GM23338 (cell line): ENCODE measurements at regions not wholly inside any gene's neighbourhood (a gene's known extent, or its start where the extent isn't known, plus 50 kb on each side); places are given as distances from the start of the nearest gene placed in this dataset.

ENCODE experiments used
- ATAC-seq: fragments of 200-7000 bp; cut with Tn5 transposase; 3 replicates; pipeline ENCODE4 v1.9.1; 2020
- DNase-seq: peaks from one replicate; pipeline ENCODE4 v3.0.0-alpha.2; 2015; ENCODE audit warnings: low spot score
- H2AFZ ChIP-seq: fragments of 200-600 bp; sonication (generic); 2 replicates; pipeline ENCODE4 v1.8.0; 2016; ENCODE audit warnings: antibody characterized with exemption, mild to moderate bottlenecking, moderate library complexity
- H3F3A ChIP-seq: fragments of 200-600 bp; sonication (generic); replicated peaks from 2 replicates; pipeline ENCODE4 v1.8.0; 2017; ENCODE audit warnings: antibody characterized with exemption, mixed run types, low read depth
- H3K27ac ChIP-seq: fragments of 200-600 bp; sonication (generic); 2 replicates; pipeline ENCODE4 v1.6.1; 2016; ENCODE audit warnings: low read depth
- H3K27me3 ChIP-seq: fragments of 200-600 bp; sonication (generic); 2 replicates; pipeline ENCODE4 v1.8.0; 2016; ENCODE audit warnings: mild to moderate bottlenecking, mixed run types, moderate library complexity; ENCODE audit not compliant: insufficient read depth
- H3K36me3 ChIP-seq: fragments of 200-600 bp; sonication (generic); 2 replicates; pipeline ENCODE4 v1.8.0; 2016; ENCODE audit warnings: mild to moderate bottlenecking; ENCODE audit not compliant: insufficient read depth
- H3K4me1 ChIP-seq: fragments of 200-600 bp; sonication (generic); 2 replicates; pipeline ENCODE4 v1.8.0; 2016; ENCODE audit warnings: mild to moderate bottlenecking, moderate library complexity; ENCODE audit not compliant: insufficient read depth
- H3K4me2 ChIP-seq: fragments of 200-600 bp; sonication (generic); 2 replicates; pipeline ENCODE4 v1.7.1; 2017; ENCODE audit warnings: mixed run types
- H3K4me3 ChIP-seq: fragments of 200-600 bp; sonication (generic); 2 replicates; pipeline ENCODE4 v1.6.1; 2016; ENCODE audit warnings: mixed run types
- H3K79me2 ChIP-seq: fragments of 200-600 bp; sonication (generic); replicated peaks from 2 replicates; pipeline ENCODE4 v1.8.0; 2017; ENCODE audit warnings: mild to moderate bottlenecking; ENCODE audit not compliant: insufficient read depth
- H3K9me2 ChIP-seq: fragments of 200-600 bp; sonication (generic); 2 replicates; pipeline ENCODE4 v1.8.0; 2017; ENCODE audit not compliant: insufficient read depth
- H4K20me1 ChIP-seq: fragments of 200-600 bp; sonication (generic); replicated peaks from 2 replicates; pipeline ENCODE4 v1.8.0; 2017; ENCODE audit warnings: mild to moderate bottlenecking; ENCODE audit not compliant: insufficient read depth
- H3K27ac Mint-ChIP-seq: 2 replicates; pipeline ENCODE4 v1.8.0; 2020; ENCODE audit warnings: inconsistent platforms, mild to moderate bottlenecking, moderate library complexity, mixed read lengths
- H3K27me3 Mint-ChIP-seq: 3 replicates; pipeline ENCODE4 v1.8.0; 2022; ENCODE audit warnings: low read depth, mild to moderate bottlenecking, moderate library complexity, mixed read lengths, inconsistent platforms; ENCODE audit not compliant: insufficient read depth, poor library complexity
- H3K36me3 Mint-ChIP-seq: 3 replicates; pipeline ENCODE4 v1.8.0; 2021; ENCODE audit warnings: low read depth, mild to moderate bottlenecking, inconsistent platforms, moderate library complexity, mixed read lengths
- H3K4me1 Mint-ChIP-seq: 3 replicates; pipeline ENCODE4 v1.8.0; 2020; ENCODE audit warnings: mild to moderate bottlenecking, inconsistent platforms, mixed read lengths
- H3K4me3 Mint-ChIP-seq: 3 replicates; pipeline ENCODE4 v1.8.0; 2021; ENCODE audit warnings: moderate library complexity, mild to moderate bottlenecking, inconsistent platforms, mixed read lengths
- H3K9me3 Mint-ChIP-seq: 3 replicates; pipeline ENCODE4 v1.8.0; 2020; ENCODE audit warnings: moderate library complexity, mild to moderate bottlenecking, inconsistent platforms, mixed read lengths
- CTCF ChIP-seq, 2 experiments: fragments of 200-600 bp in 1 of 2; sonication (generic) in 1 of 2; conservative IDR thresholded peaks; 2 replicates each; pipeline versions ENCODE4 v1.5.1 to v1.6.1; 2016 to 2017; ENCODE audit warnings: antibody characterized with exemption in 2 of 2, low read depth in 2 of 2, mild to moderate bottlenecking in 2 of 2, moderate library complexity in 1 of 2
- ETS1 ChIP-seq: IDR thresholded peaks from 2 replicates; pipeline ENCODE4 v1.6.1; 2016; ENCODE audit warnings: antibody characterized with exemption
- EZH2 ChIP-seq: fragments of 200-600 bp; sonication (generic); IDR thresholded peaks from one replicate; pipeline ENCODE4 v1.8.0; 2017; ENCODE audit warnings: antibody characterized with exemption, mild to moderate bottlenecking, low read depth; ENCODE audit not compliant: unreplicated experiment
- POLR2AphosphoS5 ChIP-seq: IDR thresholded peaks from 2 replicates; pipeline ENCODE4 v1.6.1; 2016; ENCODE audit warnings: antibody characterized with exemption, low read depth
- ZNF114 ChIP-seq: fragments of 250-450 bp; sonication (Bioruptor Pico); IDR thresholded peaks from 2 replicates; pipeline ENCODE4 v1.5.0; 2020; ENCODE audit warnings: mild to moderate bottlenecking, moderate library complexity
- ZNF331 ChIP-seq: fragments of 250-450 bp; sonication (Bioruptor Pico); IDR thresholded peaks from 2 replicates; pipeline ENCODE4 v1.5.0; 2020; ENCODE audit warnings: low read depth, mild to moderate bottlenecking, moderate library complexity

GRCh38 chr7:26466007-26466406, 174.3 kb downstream of the SNX10 start:
- no peak overlapping the region for H3K27ac Mint-ChIP-seq
- no peak overlapping the region for H3K4me3 ChIP-seq
- H3K27me3 Mint-ChIP-seq: peaks cover 6% of the 10 kb centered on the region
- H3K79me2 ChIP-seq: no peaks in the 10 kb centered on the region
- DNase-seq (no peak), ATAC-seq (no peak)
- H3K36me3 Mint-ChIP-seq: no peaks in the 10 kb centered on the region
- no peaks in the 10 kb centered on the region for H3K9me3 Mint-ChIP-seq
- TF ChIP-seq ETS1 (no peak), ZNF331 (CRISPR knock-in tag) (no peak), EZH2 (no peak)
- H3F3A ChIP-seq: no peaks in the 10 kb centered on the region
- no peak overlapping the region for H3K27ac ChIP-seq
- no peaks in the 10 kb centered on the region for H4K20me1 ChIP-seq
- H3K4me2 ChIP-seq: no peak overlapping the region
- no peaks in the 10 kb centered on the region for H3K36me3 ChIP-seq
- H2AFZ ChIP-seq: no peak overlapping the region
- 0 out of 2 replicates have a peak, but pooled peaks cover 2% of the 10 kb centered on the region for H3K9me2 ChIP-seq
- no peak overlapping the region for H3K4me3 Mint-ChIP-seq
- no peaks in the 10 kb centered on the region for H3K27me3 ChIP-seq
- no peaks in the 10 kb centered on the region for H3K4me1 ChIP-seq
- no peaks in the 10 kb centered on the region; the same call in 2 of the 3 replicates for H3K4me1 Mint-ChIP-seq

GRCh38 chr7:26467104-26467503, 175.4 kb downstream of the SNX10 start:
- DNase-seq: no peak

GRCh38 chr7:26467541-26467940, 175.9 kb downstream of the SNX10 start:
- DNase-seq: no peak
- H3K27me3 ChIP-seq: no peaks in the 10 kb centered on the region
- ATAC-seq: no peak
- H3F3A ChIP-seq: no peaks in the 10 kb centered on the region
- H3K4me2 ChIP-seq: no peak overlapping the region
- H3K4me3 ChIP-seq: no peak overlapping the region
- H3K9me2 ChIP-seq: no peaks in the 10 kb centered on the region
- no peaks in the 10 kb centered on the region for H3K9me3 Mint-ChIP-seq
- TF ChIP-seq POLR2AphosphoS5 (no peak), ZNF114 (CRISPR knock-in tag) (no peak)
- peaks cover 2% of the 10 kb centered on the region for H3K27me3 Mint-ChIP-seq
- H2AFZ ChIP-seq: no peak overlapping the region
- no peak overlapping the region for H3K27ac Mint-ChIP-seq
- no peaks in the 10 kb centered on the region for H4K20me1 ChIP-seq
- H3K36me3 Mint-ChIP-seq: no peaks in the 10 kb centered on the region
- H3K4me3 Mint-ChIP-seq: no peak overlapping the region
- H3K79me2 ChIP-seq: no peaks in the 10 kb centered on the region
- no peak overlapping the region for H3K27ac ChIP-seq
- H3K36me3 ChIP-seq: no peaks in the 10 kb centered on the region
- no peaks in the 10 kb centered on the region for H3K4me1 ChIP-seq
- H3K4me1 Mint-ChIP-seq: no peaks in the 10 kb centered on the region

More at GRCh38 chr7:26467104-26467503, 175.4 kb downstream of the SNX10 start:
- Histone ChIP-seq H3K9me2 (no peaks in the 10 kb centered on the region), H3K4me1 (no peaks in the 10 kb centered on the region), H4K20me1 (no peaks in the 10 kb centered on the region), H2AFZ (no peak overlapping the region), H3K4me3 (no peak overlapping the region), H3K36me3 (no peaks in the 10 kb centered on the region), H3F3A (no peaks in the 10 kb centered on the region), H3K27ac (no peak overlapping the region), H3K4me2 (no peak overlapping the region), H3K79me2 (no peaks in the 10 kb centered on the region), H3K27me3 (no peaks in the 10 kb centered on the region)
- no peak for TF ChIP-seq CTCF (conservative IDR thresholded peaks at IDR 0.05; ENCODE audit: low read depth in 2 of 2)
- H3K36me3 Mint-ChIP-seq: no peaks in the 10 kb centered on the region
- H3K4me1 Mint-ChIP-seq: no peaks in the 10 kb centered on the region
- peaks cover 2% of the 10 kb centered on the region for H3K27me3 Mint-ChIP-seq
- no peak for ATAC-seq
- no peak overlapping the region for H3K4me3 Mint-ChIP-seq
- H3K9me3 Mint-ChIP-seq: no peaks in the 10 kb centered on the region
- H3K27ac Mint-ChIP-seq: no peak overlapping the region
